DMS53 treated with DMSO at 0.1 percent for 48 hours (cell line): ENCODE measurements at regions not wholly inside any gene's neighbourhood (a gene's known extent, or its start where the extent isn't known, plus 50 kb on each side); places are given as distances from the start of the nearest gene placed in this dataset.

Experiments
- DNase-seq: peaks from one replicate; lab custom pipeline; 2025; ENCODE audit not compliant: unreplicated experiment; lab: John Stamatoyannopoulos, UW

DNA sequence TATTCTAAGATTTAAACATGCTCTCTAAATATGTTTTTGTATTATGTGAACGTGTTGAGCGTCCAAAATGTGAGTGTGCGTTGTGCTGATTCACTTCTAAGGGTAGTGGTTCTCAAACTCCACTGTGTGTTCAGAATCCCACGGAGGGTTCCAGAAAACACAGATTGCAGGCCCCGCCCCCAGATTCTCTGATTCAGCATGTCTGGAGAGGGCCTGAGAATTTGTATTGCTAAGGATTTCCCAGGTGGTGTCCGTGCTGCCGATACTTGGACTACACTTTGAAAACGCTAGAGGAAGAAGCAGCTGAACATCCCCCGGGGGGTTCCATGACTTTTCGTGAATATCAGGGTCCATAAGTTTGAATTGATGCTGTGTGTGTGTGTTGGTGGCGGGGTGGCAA, 1043.2 kb upstream of the WWC1 start:
- DNase-seq: no peak

DNA sequence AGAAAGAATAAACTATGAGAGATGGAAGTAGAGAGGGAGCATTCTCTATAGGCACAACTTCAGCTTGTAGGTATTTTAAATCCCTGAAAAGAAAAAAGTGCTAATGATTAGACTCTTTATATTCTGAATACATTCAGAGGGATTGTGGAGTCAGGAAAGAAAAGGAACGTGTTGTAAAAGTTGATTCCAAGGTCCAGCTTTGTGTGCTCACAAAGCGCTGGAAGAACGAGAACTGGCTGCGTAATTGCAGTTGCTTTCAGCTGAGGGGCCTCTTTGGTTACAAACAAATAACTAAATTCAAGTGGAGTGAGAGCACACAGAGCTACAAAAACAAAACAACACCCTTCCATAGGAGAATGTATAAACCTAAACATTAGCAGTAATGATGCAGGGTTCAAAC, 1040.4 kb upstream of the WWC1 start:
- DNase-seq: no peak

DNA sequence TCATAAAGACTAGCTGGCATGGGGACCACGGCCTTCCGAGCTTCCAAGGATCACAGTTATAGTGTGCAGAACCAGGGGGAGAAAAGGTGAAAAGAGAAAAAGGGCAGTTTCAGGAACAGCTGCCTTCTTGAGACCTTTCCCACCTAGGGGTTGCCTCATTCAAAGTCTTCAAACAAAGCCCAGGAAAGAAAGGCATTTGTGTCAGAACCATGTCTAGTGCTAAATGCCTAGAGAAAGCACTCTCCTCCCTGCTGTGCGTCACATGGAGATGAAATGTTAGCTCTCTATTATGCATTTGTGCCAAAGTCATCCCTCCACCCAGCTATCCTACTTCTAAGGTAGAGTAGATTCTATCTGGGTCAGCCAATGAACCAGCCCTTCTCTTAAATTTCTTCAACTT, 1037.3 kb upstream of the WWC1 start:
- DNase-seq: no peak

DNA sequence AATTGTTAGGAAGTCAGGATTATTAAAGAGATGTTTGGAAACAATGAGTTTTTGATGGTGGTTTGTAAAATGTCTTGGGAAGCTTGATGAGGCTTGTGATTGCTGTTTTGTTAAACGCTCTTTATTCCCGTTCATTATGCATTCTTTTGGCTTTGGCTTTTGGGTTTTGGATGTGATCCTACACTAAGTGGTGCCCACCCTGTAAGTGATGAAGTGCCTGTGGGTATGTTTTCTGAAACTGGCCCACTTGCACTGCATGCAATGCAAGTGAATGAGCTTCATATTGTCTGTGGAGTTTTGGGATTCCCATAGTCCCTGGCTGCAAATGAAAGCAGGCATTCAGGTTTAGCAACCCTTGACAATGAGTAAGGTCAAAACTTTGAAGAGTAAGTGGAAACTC, 1035.5 kb upstream of the WWC1 start:
- no peak for DNase-seq

DNA sequence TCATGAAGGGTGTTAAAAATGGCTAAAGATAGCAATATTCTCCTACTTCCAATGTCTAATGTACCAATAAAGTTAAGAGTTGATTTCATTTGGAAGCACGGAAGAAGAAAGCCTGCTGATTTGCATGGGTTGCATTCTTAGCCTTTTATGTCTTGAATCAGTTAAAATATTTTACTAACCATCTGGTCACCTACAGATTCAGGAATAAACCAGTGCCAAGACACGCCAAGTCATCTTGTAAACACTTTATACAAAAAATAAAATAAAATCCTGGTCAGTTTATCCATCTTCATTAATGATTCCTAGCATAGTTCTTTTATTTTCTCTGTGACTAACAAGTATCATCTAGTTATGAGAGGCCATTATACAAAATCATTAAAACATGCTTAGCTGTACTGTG, 1031.6 kb upstream of the WWC1 start:
- no peak for DNase-seq

DNA sequence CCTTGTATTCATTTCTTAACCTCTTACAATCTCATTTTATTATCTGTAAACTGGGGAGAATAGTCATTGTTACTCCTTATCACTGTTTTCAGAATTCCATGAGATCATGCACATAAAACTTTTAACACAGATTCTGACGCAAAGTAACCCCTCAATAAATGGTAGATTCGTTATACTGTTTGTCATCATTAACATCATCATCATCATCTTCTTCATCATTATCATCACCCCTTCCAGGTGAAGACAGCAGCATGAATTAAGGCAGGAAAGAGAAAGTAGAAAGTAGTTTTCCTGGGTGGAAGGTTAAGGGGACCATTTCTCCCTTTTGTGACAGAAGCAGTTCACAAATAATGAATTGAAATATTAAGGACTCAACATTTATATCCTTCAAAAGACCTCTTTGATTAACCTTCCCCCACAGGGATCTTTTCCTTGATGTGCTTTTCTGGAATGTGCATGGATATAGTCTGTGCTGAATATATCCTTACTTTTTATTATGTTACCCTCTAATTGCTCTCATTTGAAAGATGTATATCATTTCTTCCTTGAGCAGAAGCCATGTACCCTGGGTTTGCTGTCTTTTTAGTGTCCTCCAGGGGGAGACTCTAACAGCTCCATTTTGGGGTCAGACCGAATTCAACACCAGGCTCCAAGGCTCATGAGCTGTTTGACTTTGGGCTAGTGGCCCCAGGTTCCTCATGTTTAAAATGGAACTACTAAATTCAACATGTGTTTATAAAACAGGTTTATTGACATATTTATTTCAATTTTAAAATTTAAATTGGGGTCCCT, 1029.9 kb upstream of the WWC1 start:
- DNase-seq: no peak

DNA sequence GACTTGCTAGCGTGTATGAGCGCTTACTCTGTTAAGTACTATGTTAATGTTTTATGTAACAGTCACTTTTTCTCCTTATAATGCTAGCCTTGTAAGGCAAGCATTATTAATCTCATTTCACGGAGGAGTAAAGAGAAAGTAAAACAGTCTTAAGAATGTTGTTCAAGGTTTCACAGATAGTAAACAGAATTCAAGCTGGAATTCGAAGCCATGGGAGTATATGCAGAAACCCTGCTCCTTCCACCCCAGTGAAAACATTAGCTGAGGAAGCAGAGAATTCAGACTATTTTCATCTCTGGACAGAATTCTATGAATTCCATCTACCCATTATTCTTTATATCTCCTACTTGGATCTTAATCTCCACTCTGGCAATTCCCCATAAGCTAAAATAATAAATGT, 1028.3 kb upstream of the WWC1 start:
- DNase-seq: no peak

DNA sequence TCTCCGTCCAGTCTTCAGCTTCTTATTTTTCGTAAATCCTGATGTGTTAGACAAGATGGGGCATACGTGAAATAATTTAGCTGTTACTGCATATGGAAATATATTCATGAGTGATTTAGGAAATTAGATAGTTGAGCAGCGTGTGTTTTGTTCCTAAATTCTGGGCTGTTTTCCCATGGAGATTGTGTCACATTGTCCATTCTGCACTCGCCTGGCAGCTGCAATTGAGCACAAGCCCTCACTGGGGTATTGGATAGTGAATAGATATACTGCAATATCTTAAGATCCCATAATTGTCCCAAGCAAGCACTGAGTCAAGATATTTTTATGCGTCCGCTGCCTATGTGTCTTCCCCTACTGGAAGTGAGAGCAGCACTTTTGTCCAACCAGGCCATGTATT, 1027.1 kb upstream of the WWC1 start:
- no peak for DNase-seq

DNA sequence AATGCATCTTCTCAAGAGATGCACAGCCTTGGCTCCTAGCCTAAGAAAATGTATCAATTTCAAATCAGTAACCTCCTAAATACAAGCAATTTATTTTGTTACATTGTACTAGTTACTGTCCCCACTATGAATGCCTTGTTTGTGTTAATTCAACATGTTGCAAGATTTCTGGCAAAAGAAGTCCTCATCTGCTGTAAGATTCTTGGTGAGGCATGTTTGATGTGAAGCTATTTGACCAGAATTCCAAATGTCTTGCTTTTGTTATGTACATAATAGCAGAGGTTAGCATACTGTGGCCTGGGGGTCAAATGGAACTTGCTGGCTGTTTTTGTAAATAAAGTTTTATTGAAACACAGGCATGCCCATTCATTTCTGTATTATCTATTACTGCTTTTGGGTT, 1023.1 kb upstream of the WWC1 start:
- no peak for DNase-seq

DNA sequence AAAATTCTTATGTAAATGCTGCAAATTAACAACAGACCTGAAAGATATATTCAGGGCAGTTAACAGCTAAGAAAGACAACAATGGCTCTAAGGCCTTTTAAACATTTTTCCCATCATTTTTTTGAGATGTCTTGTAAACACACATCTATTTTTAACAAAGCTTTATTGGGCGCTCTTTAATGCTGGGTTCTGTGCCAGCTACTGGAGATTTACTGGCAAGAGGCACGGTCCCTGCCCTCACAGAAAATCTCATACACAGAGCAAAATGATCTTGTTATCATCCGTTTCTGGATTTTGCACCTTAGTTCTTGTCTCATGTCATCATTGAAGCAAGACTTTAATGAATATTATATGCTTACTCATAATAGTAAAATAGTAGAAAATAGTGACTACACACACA, 1022.3 kb upstream of the WWC1 start:
- DNase-seq: no peak

DNA sequence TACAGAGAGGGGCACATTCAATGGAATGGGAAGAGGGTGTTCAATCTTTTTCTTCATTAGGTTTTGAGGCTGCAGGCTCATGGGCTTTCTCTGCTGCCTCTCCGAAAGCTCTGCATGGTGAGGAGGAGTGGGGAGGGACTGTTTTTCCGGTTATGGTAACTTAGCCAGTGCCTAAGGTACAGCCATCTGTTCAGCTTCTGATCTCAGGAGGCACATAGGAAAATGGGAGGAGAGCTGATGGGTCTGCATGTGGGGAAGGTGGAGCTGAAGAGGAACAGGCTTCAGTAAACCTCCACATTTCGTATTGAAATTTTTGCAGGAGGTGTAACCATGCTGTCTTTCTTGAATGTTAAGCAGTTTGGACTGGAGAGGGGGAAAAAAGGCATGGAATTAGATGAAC, 1020.4 kb upstream of the WWC1 start:
- DNase-seq: no peak

DNA sequence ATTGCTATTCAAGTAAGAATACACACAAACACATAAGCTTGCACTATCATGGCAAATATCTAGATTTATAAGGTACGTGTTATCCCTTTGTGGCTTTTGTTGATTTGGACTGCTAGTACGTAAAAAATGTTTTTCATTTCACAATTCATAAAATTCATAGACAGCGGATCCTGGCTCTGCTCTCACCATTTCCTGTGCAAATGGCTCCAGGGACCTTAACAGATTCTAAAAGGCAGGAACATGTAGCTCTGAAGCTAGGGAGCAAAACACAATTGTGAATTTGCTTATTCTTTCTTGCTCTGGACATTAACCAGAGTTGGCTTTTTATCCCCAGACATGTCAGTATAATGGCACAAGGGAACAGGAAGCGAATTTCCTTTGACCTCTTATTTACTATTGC, 1019.9 kb upstream of the WWC1 start:
- no peak for DNase-seq

DNA sequence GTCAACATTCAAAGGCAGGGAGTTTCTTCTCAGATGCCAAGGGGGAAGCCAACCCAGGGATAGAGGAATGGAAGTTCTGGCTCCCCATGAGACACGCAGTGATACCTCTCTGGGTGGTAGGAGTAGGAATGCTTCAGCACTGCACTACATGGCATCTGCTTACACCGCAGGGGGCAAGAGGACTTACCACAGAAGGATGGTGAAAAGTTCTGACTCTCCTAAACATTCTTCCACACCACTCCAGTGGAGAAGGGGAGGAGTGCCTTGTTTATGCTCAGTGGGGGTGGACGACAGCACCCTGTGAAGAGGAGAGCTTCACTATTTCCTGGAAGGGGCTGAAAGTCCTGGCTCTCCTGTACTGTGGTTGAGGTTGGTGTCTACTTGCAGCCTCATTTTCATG, 1011.3 kb upstream of the WWC1 start:
- DNase-seq: no peak

DNA sequence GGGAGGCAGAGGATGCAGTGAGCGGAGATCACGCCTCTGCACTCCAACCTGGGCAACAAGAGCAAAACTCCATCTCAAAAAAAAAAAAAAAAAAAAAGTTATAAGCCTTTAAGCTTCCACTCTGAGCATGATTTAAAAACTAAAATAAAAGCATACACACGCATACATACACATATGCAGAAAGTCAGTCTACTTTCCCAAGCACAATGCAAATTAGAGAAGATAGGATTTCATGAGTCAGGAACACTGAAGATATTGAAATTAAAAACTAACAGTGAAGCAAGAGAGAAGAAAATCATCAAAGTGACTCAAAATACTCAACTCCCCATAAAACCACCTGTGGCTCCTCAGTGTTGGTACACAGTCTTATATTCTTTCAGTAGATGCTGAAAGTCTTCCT, 1009.5 kb upstream of the WWC1 start:
- no peak for DNase-seq

DNA sequence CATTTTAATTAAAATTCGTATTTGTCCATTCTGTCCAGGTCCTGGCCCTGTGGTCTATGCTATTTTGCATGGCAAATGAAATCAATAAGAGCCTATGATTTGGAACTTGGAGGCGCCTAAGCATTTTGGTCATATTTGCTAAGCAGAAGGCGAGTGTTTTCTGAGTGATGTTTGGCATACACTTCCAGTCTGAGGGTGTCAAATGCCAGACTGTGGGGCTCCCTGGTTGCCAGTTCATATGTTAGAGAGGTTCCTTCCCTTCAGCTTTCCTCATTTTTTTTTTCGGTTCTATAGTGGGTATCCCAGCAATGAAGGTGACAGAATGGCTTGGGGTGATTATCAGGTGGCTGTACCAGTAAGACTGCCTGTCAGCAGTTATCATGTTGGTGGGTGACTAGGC, 1007.8 kb upstream of the WWC1 start:
- DNase-seq: no peak

DNA sequence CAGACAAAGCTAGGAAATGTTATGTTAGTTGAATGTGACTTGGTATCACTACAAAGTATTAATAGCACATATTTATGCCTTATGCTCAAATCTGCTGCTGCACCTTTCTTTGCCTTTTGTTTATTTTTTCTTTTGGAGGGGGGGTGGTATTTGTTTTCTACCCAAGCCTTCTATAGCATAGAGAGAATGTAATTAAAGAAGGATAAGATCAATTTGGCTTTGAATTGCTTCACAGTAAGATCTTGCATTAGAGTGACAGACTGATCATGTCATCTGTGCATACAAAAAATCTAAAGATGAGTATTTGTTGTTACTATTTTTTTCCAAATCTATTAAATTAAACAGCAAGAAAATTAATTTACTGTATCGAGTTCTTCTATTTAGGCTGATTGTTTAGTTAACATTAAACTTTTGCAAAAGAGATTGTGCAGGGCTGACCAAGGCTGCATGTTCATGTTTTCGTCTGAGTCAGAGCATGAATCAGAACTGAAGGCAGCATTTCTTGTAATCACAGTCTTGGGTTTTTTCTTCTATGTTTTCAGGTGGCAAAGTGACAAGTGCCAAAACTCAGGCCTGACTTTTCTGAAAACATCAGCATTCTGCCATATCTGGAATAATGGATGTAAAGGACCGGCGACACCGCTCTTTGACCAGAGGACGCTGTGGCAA, 1007.1 kb upstream of the WWC1 start:
- DNase-seq: no peak

DNA sequence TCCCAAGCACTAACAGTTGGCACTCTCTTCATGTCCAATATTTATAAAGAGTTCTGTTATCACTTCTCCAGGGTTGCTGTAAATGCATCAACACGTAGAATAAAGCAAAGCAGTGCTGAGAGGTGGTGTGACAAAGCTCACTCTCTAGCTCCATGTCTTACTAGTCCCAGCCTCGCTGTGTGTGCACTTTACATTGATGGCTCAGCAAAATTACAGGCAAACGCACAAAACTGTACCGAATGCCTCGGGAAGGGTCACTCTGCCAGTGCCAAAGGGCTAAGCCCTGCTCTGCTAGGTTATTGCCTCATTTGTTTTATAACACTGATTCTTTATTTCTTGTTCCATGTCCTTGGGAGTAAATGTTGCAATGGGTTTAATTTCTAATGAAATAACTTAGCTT, 1005.9 kb upstream of the WWC1 start:
- DNase-seq: no peak

DNA sequence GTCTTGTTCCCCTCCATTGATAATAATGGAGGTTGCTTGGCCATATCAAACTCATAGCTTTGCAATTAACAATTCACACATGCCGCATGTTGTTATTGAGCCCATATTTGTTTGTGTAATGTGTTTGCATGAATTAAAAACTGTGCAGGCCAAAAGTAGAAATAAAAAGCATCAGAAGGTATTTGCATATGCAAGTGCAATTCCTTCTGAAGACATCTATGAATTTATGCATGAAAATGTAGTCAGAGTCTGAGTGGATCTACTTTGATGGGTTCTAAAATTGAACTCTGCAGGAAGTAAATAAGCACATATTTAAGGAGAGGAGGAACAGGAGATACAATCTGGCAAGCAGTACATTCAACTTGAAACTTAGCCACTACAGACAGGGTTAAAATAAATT, 1004.6 kb upstream of the WWC1 start:
- DNase-seq: no peak

DNA sequence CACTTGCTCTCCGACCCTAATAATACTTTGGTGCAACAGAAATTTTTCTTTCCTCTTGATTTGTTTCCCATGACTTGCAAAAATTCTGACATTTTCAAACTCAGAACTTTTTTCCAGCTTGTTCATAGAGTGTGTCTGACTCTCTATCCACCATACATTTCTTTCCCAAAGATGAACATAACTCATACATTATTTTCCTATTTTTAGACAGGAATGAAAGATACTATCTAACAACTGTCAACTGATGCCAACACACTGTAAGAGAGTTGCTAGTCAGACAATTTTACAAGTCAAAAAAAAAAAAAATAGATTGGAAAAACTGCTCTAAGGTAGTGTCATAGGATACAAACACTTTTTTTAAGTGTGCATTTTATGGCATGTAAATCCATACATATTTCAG, 1001.0 kb upstream of the WWC1 start:
- no peak for DNase-seq

DNA sequence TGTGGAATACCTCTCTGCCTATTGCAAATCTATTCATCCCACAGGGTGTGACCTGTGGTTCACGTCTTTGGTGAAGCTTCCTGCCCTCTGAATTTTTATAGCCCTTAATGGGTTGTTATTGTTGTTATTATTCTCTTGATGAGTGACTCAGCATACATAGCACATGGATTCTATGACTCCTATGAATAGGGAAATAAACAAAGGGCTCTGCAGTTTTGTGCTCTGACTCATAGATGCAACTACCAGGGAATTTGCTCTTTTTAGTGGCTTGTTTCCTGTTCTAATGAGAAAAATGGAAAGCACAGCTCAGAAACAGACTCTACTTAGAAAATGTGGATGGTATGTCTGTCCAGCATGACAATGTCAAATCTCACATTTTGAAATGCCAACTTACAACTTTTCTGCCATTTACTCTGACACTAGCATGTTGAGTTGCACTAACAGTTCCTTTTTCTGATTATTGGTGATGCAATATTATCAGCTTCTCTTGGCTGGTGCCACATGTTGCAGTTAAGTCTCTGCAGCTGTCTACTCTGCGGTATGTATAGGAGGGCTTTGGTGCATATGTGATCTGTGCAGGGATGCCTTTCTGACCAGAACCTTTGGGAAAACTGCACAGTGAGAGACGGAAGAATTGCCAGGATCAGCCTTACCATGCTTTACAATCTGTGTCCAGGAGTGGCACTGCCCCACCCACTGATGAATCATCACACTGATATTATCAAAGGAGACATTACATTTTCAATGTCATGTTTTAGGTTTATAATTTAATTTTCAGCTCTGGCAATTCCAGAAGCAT, 996.4 kb upstream of the WWC1 start:
- no peak for DNase-seq

DNA sequence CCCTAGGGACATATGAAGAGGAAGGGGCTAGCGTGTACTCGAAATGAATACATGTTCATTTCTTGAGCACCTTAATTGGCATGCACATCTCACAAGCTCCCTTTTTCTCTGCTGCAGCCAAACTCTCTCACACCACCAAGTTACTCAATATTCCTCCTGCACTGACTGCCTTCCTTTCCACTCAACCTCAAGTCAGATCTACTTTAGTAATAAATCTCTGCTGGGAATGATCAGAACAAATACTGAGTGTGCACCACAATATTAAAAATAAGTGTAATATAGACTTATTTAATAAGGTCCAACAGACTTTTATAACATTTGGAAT, 995.8 kb upstream of the WWC1 start:
- DNase-seq: no peak

DNA sequence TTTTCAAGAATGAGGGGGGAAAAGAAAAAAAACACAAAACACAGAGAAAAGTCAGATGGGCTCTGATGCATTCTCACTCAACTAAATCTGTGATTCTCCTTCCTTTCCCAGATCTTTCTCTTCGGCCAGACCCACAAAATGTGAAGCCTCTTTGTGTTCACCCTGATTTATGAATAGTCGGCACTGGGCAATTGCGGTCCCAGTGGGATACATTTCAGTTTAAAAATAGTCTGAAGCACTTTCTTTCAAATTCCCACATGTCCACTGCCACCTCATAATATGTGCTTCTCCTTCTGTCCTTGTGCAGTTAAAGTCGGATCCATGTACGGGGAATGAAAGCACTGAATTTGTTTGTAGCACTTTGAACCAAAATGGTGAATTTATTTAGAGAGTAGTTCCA, 995.4 kb upstream of the WWC1 start:
- no peak for DNase-seq
